Activated naive CD8-positive, alpha-beta T cell treated with anti-CD3 and anti-CD28 coated beads for 36 hours (primary cell): ENCODE measurements at regions not wholly inside any gene's neighbourhood (a gene's known extent, or its start where the extent isn't known, plus 50 kb on each side); places are given as distances from the start of the nearest gene placed in this dataset.

Source experiments
- DNase-seq: peaks from one replicate; pipeline ENCODE4 v3.0.0; 2021
- H3K27ac Mint-ChIP-seq: one replicate; pipeline ENCODE4 v1.8.0; 2022; ENCODE audit warnings: mild to moderate bottlenecking, moderate library complexity, mixed read lengths
- H3K27me3 Mint-ChIP-seq: one replicate; pipeline ENCODE4 v1.8.0; 2022; ENCODE audit warnings: mild to moderate bottlenecking, mixed read lengths
- H3K36me3 Mint-ChIP-seq: one replicate; pipeline ENCODE4 v1.8.0; 2021; ENCODE audit warnings: mild to moderate bottlenecking, mixed read lengths
- H3K4me1 Mint-ChIP-seq: one replicate; pipeline ENCODE4 v1.8.0; 2021; ENCODE audit warnings: mixed read lengths
- H3K4me3 Mint-ChIP-seq: one replicate; pipeline ENCODE4 v1.8.0; 2022; ENCODE audit warnings: mild to moderate bottlenecking, moderate library complexity, mixed read lengths
- H3K9me3 Mint-ChIP-seq: one replicate; pipeline ENCODE4 v1.8.0; 2022; ENCODE audit warnings: mixed read lengths

GRCh38 chr17:73986641-73987177 is 216.8 kb upstream of the RPL38 start:
- H3K36me3 Mint-ChIP-seq: no peaks in the 10 kb centered on the region
- H3K9me3 Mint-ChIP-seq: no peaks in the 10 kb centered on the region
- no peak overlapping the region for H3K4me3 Mint-ChIP-seq
- peaks cover 7% of the 10 kb centered on the region for H3K4me1 Mint-ChIP-seq
- H3K27ac Mint-ChIP-seq: no peak overlapping the region
- DNase-seq: no peak
- H3K27me3 Mint-ChIP-seq: no peaks in the 10 kb centered on the region

- Mint-ChIP-seq H3K36me3 (no peaks in the 10 kb centered on the region), H3K27me3 (no peaks in the 10 kb centered on the region), H3K4me1 (peaks cover 7% of the 10 kb centered on the region), H3K27ac (no peak overlapping the region), H3K4me3 (no peak overlapping the region), H3K9me3 (no peaks in the 10 kb centered on the region)
- DNase-seq: no peak
Measured at GRCh38 chr17:73987395-73987794, 216.1 kb upstream of the RPL38 start.

GRCh38 chr17:73987845-73988509 is 215.5 kb upstream of the RPL38 start:
- no peaks in the 10 kb centered on the region for H3K27me3 Mint-ChIP-seq
- H3K36me3 Mint-ChIP-seq: no peaks in the 10 kb centered on the region
- H3K4me1 Mint-ChIP-seq: peaks cover 7% of the 10 kb centered on the region

GRCh38 chr17:73989671-73990070 is 213.8 kb upstream of the RPL38 start:
- Mint-ChIP-seq H3K4me3 (no peak overlapping the region), H3K36me3 (no peaks in the 10 kb centered on the region), H3K27ac (no peak overlapping the region), H3K4me1 (peaks cover 5% of the 10 kb centered on the region), H3K27me3 (no peaks in the 10 kb centered on the region), H3K9me3 (no peaks in the 10 kb centered on the region)
- no peak for DNase-seq

More at GRCh38 chr17:73987845-73988509, 215.5 kb upstream of the RPL38 start:
- no peak for DNase-seq
- H3K27ac Mint-ChIP-seq: no peak overlapping the region
- H3K9me3 Mint-ChIP-seq: no peaks in the 10 kb centered on the region
- no peak overlapping the region for H3K4me3 Mint-ChIP-seq

- no peaks in the 10 kb centered on the region for H3K4me1 Mint-ChIP-seq
- no peak overlapping the region for H3K27ac Mint-ChIP-seq
- DNase-seq: no peak
- no peaks in the 10 kb centered on the region for H3K36me3 Mint-ChIP-seq
- no peaks in the 10 kb centered on the region for H3K27me3 Mint-ChIP-seq
- no peak overlapping the region for H3K4me3 Mint-ChIP-seq
- no peaks in the 10 kb centered on the region for H3K9me3 Mint-ChIP-seq
Measured at GRCh38 chr17:73990290-73990689, 213.2 kb upstream of the RPL38 start.

GRCh38 chr17:73991260-73991659 is 212.2 kb upstream of the RPL38 start:
- Mint-ChIP-seq H3K36me3 (no peaks in the 10 kb centered on the region), H3K27ac (no peak overlapping the region), H3K9me3 (no peaks in the 10 kb centered on the region), H3K27me3 (no peaks in the 10 kb centered on the region), H3K4me3 (no peak overlapping the region), H3K4me1 (no peaks in the 10 kb centered on the region)
- no peak for DNase-seq

GRCh38 chr17:73994946-73995345 is 208.5 kb upstream of the RPL38 start:
- H3K27me3 Mint-ChIP-seq: peaks cover 5% of the 10 kb centered on the region
- H3K4me3 Mint-ChIP-seq: no peak overlapping the region
- no peaks in the 10 kb centered on the region for H3K36me3 Mint-ChIP-seq
- no peaks in the 10 kb centered on the region for H3K9me3 Mint-ChIP-seq
- no peak for DNase-seq
- no peak overlapping the region for H3K27ac Mint-ChIP-seq
- no peaks in the 10 kb centered on the region for H3K4me1 Mint-ChIP-seq

- H3K4me1 Mint-ChIP-seq: no peaks in the 10 kb centered on the region
- H3K9me3 Mint-ChIP-seq: no peaks in the 10 kb centered on the region
- no peak overlapping the region for H3K4me3 Mint-ChIP-seq
- no peak overlapping the region for H3K27ac Mint-ChIP-seq
- no peaks in the 10 kb centered on the region for H3K36me3 Mint-ChIP-seq
- DNase-seq: no peak
- H3K27me3 Mint-ChIP-seq: peaks cover 5% of the 10 kb centered on the region
Measured at GRCh38 chr17:73997059-73997458, 206.4 kb upstream of the RPL38 start.

GRCh38 chr17:73998249-73998648 is 205.2 kb upstream of the RPL38 start:
- no peak for DNase-seq
- H3K4me1 Mint-ChIP-seq: no peaks in the 10 kb centered on the region
- H3K4me3 Mint-ChIP-seq: no peak overlapping the region
- peaks cover 5% of the 10 kb centered on the region for H3K27me3 Mint-ChIP-seq
- no peak overlapping the region for H3K27ac Mint-ChIP-seq
- H3K9me3 Mint-ChIP-seq: no peaks in the 10 kb centered on the region
- no peaks in the 10 kb centered on the region for H3K36me3 Mint-ChIP-seq

- Mint-ChIP-seq H3K4me1 (no peaks in the 10 kb centered on the region), H3K9me3 (no peaks in the 10 kb centered on the region)
Measured at GRCh38 chr17:73998653-73999645, 204.5 kb upstream of the RPL38 start.

GRCh38 chr17:74001145-74001544 is 202.3 kb upstream of the RPL38 start:
- Mint-ChIP-seq H3K27ac (no peak overlapping the region), H3K4me3 (no peak overlapping the region), H3K4me1 (no peaks in the 10 kb centered on the region), H3K27me3 (peaks cover 18% of the 10 kb centered on the region), H3K36me3 (no peaks in the 10 kb centered on the region), H3K9me3 (no peaks in the 10 kb centered on the region)
- DNase-seq: no peak

More at GRCh38 chr17:73998653-73999645, 204.5 kb upstream of the RPL38 start:
- Mint-ChIP-seq H3K4me3 (no peak overlapping the region), H3K27me3 (peaks cover 8% of the 10 kb centered on the region), H3K27ac (no peak overlapping the region), H3K36me3 (no peaks in the 10 kb centered on the region)
- peak; percentile 56 for DNase-seq

- H3K36me3 Mint-ChIP-seq: no peaks in the 10 kb centered on the region
- peaks cover 18% of the 10 kb centered on the region for H3K27me3 Mint-ChIP-seq
- no peak overlapping the region for H3K4me3 Mint-ChIP-seq
- H3K27ac Mint-ChIP-seq: no peak overlapping the region
- H3K4me1 Mint-ChIP-seq: no peaks in the 10 kb centered on the region
- no peak for DNase-seq
- H3K9me3 Mint-ChIP-seq: no peaks in the 10 kb centered on the region
Measured at GRCh38 chr17:74002241-74002640, 201.2 kb upstream of the RPL38 start.

- H3K27ac Mint-ChIP-seq: no peak overlapping the region
- H3K9me3 Mint-ChIP-seq: no peaks in the 10 kb centered on the region
- peaks cover 4% of the 10 kb centered on the region for H3K4me1 Mint-ChIP-seq
- no peak overlapping the region for H3K4me3 Mint-ChIP-seq
- H3K27me3 Mint-ChIP-seq: peaks cover 29% of the 10 kb centered on the region
- no peak for DNase-seq
- no peaks in the 10 kb centered on the region for H3K36me3 Mint-ChIP-seq
Measured at GRCh38 chr17:74004056-74004455, 199.4 kb upstream of the RPL38 start.

GRCh38 chr17:74005790-74006189 is 197.7 kb upstream of the RPL38 start:
- Mint-ChIP-seq H3K4me1 (peaks cover 4% of the 10 kb centered on the region), H3K36me3 (no peaks in the 10 kb centered on the region), H3K9me3 (no peaks in the 10 kb centered on the region), H3K27me3 (peaks cover 30% of the 10 kb centered on the region), H3K27ac (no peak overlapping the region), H3K4me3 (no peak overlapping the region)
- DNase-seq: no peak

GRCh38 chr17:74006371-74006770 is 197.1 kb upstream of the RPL38 start:
- no peak overlapping the region for H3K27ac Mint-ChIP-seq
- H3K4me3 Mint-ChIP-seq: no peak overlapping the region
- H3K9me3 Mint-ChIP-seq: no peaks in the 10 kb centered on the region
- no peaks in the 10 kb centered on the region for H3K36me3 Mint-ChIP-seq
- peaks cover 4% of the 10 kb centered on the region for H3K4me1 Mint-ChIP-seq
- H3K27me3 Mint-ChIP-seq: peaks cover 30% of the 10 kb centered on the region
- no peak for DNase-seq
